ENCODE measurements at regions not wholly inside any gene's neighbourhood (a gene's known extent, or its start where the extent isn't known, plus 50 kb on each side); places are given as distances from the start of the nearest gene placed in this dataset.

- no peaks in the 10 kb centered on the region for H3K27me3 ChIP-seq (ENCODE audit: insufficient read depth, low read depth)
- no peaks in the 10 kb centered on the region for H4K20me1 ChIP-seq (ENCODE audit: insufficient read depth)
- H2AFZ ChIP-seq (ENCODE audit: low read depth): no peak overlapping the region
- TF ChIP-seq CTCF (conservative IDR thresholded peaks at IDR 0.05; ENCODE audit: low read depth, low read length): no peak
- H3K4me2 ChIP-seq: no peak overlapping the region
- no peak overlapping the region for H3K27ac ChIP-seq
- no peaks in the 10 kb centered on the region for H3K36me3 ChIP-seq (ENCODE audit: insufficient read depth)
- no peak overlapping the region for H3K4me3 ChIP-seq (IDR thresholded peaks at IDR 0.05; ENCODE audit: insufficient read depth, low read depth, low read length)
- peaks cover 37% of the 10 kb centered on the region for H3K4me1 ChIP-seq (ENCODE audit: low read depth, poor library complexity, severe bottlenecking)
- H3K79me2 ChIP-seq (ENCODE audit: insufficient read depth, low read depth): no peaks in the 10 kb centered on the region
- no peak overlapping the region for H3K9ac ChIP-seq
Measured at GRCh38 chr7:13152755-13153154, 465.3 kb downstream of the ARL4A start.

- Histone ChIP-seq H3K27me3 (ENCODE audit: insufficient read depth, low read depth) (no peaks in the 10 kb centered on the region), H3K27ac (no peak overlapping the region), H3K4me2 (no peak overlapping the region), H3K4me3 (IDR thresholded peaks at IDR 0.05; ENCODE audit: insufficient read depth, low read depth, low read length) (no peak overlapping the region), H3K9ac (no peak overlapping the region), H3K79me2 (ENCODE audit: insufficient read depth, low read depth) (no peaks in the 10 kb centered on the region), H3K4me1 (ENCODE audit: low read depth, poor library complexity, severe bottlenecking) (peaks cover 39% of the 10 kb centered on the region), H4K20me1 (ENCODE audit: insufficient read depth) (no peaks in the 10 kb centered on the region), H2AFZ (ENCODE audit: low read depth) (no peak overlapping the region), H3K36me3 (ENCODE audit: insufficient read depth) (no peaks in the 10 kb centered on the region)
- TF ChIP-seq CTCF (conservative IDR thresholded peaks at IDR 0.05; ENCODE audit: low read depth, low read length): no peak
Measured at GRCh38 chr7:13153266-13153665, 465.8 kb downstream of the ARL4A start.

GRCh38 chr7:13153742-13154141 lies 466.3 kb downstream of the ARL4A start:
- no peaks in the 10 kb centered on the region for H3K79me2 ChIP-seq (ENCODE audit: insufficient read depth, low read depth)
- H3K4me1 ChIP-seq (ENCODE audit: low read depth, poor library complexity, severe bottlenecking): peaks cover 43% of the 10 kb centered on the region
- no peaks in the 10 kb centered on the region for H3K36me3 ChIP-seq (ENCODE audit: insufficient read depth)
- H3K9ac ChIP-seq: no peak overlapping the region
- no peak for TF ChIP-seq CTCF (conservative IDR thresholded peaks at IDR 0.05; ENCODE audit: low read depth, low read length)
- H3K4me3 ChIP-seq (IDR thresholded peaks at IDR 0.05; ENCODE audit: insufficient read depth, low read depth, low read length): no peak overlapping the region
- H3K4me2 ChIP-seq: no peak overlapping the region
- H3K27me3 ChIP-seq (ENCODE audit: insufficient read depth, low read depth): no peaks in the 10 kb centered on the region
- H2AFZ ChIP-seq (ENCODE audit: low read depth): no peak overlapping the region
- H3K27ac ChIP-seq: no peak overlapping the region
- H4K20me1 ChIP-seq (ENCODE audit: insufficient read depth): no peaks in the 10 kb centered on the region

- Histone ChIP-seq H4K20me1 (ENCODE audit: insufficient read depth) (no peaks in the 10 kb centered on the region), H3K36me3 (ENCODE audit: insufficient read depth) (no peaks in the 10 kb centered on the region), H3K4me1 (ENCODE audit: low read depth, poor library complexity, severe bottlenecking) (peaks cover 55% of the 10 kb centered on the region), H3K27me3 (ENCODE audit: insufficient read depth, low read depth) (no peaks in the 10 kb centered on the region), H3K4me3 (IDR thresholded peaks at IDR 0.05; ENCODE audit: insufficient read depth, low read depth, low read length) (no peak overlapping the region), H3K9ac (no peak overlapping the region; the same call in 1 of the 2 replicates), H3K79me2 (ENCODE audit: insufficient read depth, low read depth) (no peaks in the 10 kb centered on the region), H3K27ac (peak overlapping the region; percentile 40; the same call in 1 of the 2 replicates), H2AFZ (ENCODE audit: low read depth) (no peak overlapping the region), H3K4me2 (peak overlapping the region; percentile 44; the same call in 1 of the 2 replicates)
- no peak for TF ChIP-seq CTCF (conservative IDR thresholded peaks at IDR 0.05; ENCODE audit: low read depth, low read length)
Measured at GRCh38 chr7:13155188-13155587, 467.8 kb downstream of the ARL4A start.

Data from KMS-11 (cell line).